ENCODE measurements at regions not wholly inside any gene's neighbourhood (a gene's known extent, or its start where the extent isn't known, plus 50 kb on each side); places are given as distances from the start of the nearest gene placed in this dataset.

GRCh38 chr15:38150794-38151193, 101.8 kb upstream of the SPRED1 start:
- Histone ChIP-seq H3K4me1 (no peaks in the 10 kb centered on the region), H3K4me3 (no peak overlapping the region), H3K27ac (no peak overlapping the region), H3K36me3 (no peaks in the 10 kb centered on the region), H3K9me3 (peaks cover 7 to 8% of the 10 kb centered on the region in 2 donors), H3K27me3 (no peaks in the 10 kb centered on the region)
- intact Hi-C loops (cut with DNase I): no loop called here
- no peak for TF ChIP-seq CTCF (IDR thresholded peaks at IDR 0.05)
- DNase-seq (ENCODE audit: low spot score in 2 of 2): no peak

GRCh38 chr15:38153781-38154180, 98.9 kb upstream of the SPRED1 start:
- Histone ChIP-seq H3K36me3 (no peaks in the 10 kb centered on the region), H3K4me1 (no peaks in the 10 kb centered on the region), H3K4me3 (no peak overlapping the region), H3K9me3 (peaks cover 8 to 17% of the 10 kb centered on the region in 2 donors), H3K27ac (no peak overlapping the region), H3K27me3 (no peaks in the 10 kb centered on the region)
- intact Hi-C loops (cut with DNase I): no loop called here
- no peak for DNase-seq (ENCODE audit: low spot score in 2 of 2)
- no peak for TF ChIP-seq CTCF (IDR thresholded peaks at IDR 0.05)

- H3K4me1 ChIP-seq: no peaks in the 10 kb centered on the region
- DNase-seq (ENCODE audit: low spot score in 2 of 2): no peak
- H3K27me3 ChIP-seq: no peaks in the 10 kb centered on the region
- no peaks in the 10 kb centered on the region for H3K36me3 ChIP-seq
- no peak overlapping the region for H3K4me3 ChIP-seq
- TF ChIP-seq CTCF (IDR thresholded peaks at IDR 0.05): no peak
- intact Hi-C loops (cut with DNase I): no loop called here
- H3K27ac ChIP-seq: no peak overlapping the region
- peaks cover 8 to 17% of the 10 kb centered on the region in 2 donors for H3K9me3 ChIP-seq
Observed at GRCh38 chr15:38154255-38154654, 98.4 kb upstream of the SPRED1 start.

GRCh38 chr15:38154837-38155236, 97.8 kb upstream of the SPRED1 start:
- intact Hi-C loops (cut with DNase I): no loop called here
- DNase-seq (ENCODE audit: low spot score in 2 of 2): no peak
- Histone ChIP-seq H3K4me1 (no peaks in the 10 kb centered on the region), H3K9me3 (peaks cover 8 to 17% of the 10 kb centered on the region in 2 donors), H3K36me3 (no peaks in the 10 kb centered on the region), H3K4me3 (no peak overlapping the region), H3K27me3 (no peaks in the 10 kb centered on the region), H3K27ac (no peak overlapping the region)
- TF ChIP-seq CTCF (IDR thresholded peaks at IDR 0.05): no peak

GRCh38 chr15:38163658-38164057, 89.0 kb upstream of the SPRED1 start:
- intact Hi-C loops (cut with DNase I): no loop called here
- Histone ChIP-seq H3K27me3 (no peaks in the 10 kb centered on the region), H3K9me3 (no peaks in the 10 kb centered on the region), H3K27ac (no peak overlapping the region), H3K36me3 (no peaks in the 10 kb centered on the region), H3K4me3 (no peak overlapping the region), H3K4me1 (peaks cover 0 to under 1% of the 10 kb centered on the region in 2 donors)
- no peak for TF ChIP-seq CTCF (IDR thresholded peaks at IDR 0.05)
- DNase-seq (ENCODE audit: low spot score in 2 of 2): no peak

GRCh38 chr15:38164061-38164460, 88.6 kb upstream of the SPRED1 start:
- Histone ChIP-seq H3K36me3 (no peaks in the 10 kb centered on the region), H3K4me1 (peaks cover 0 to 3% of the 10 kb centered on the region in 2 donors), H3K9me3 (no peaks in the 10 kb centered on the region), H3K27me3 (no peaks in the 10 kb centered on the region), H3K27ac (no peak overlapping the region), H3K4me3 (no peak overlapping the region)
- no peak for TF ChIP-seq CTCF (IDR thresholded peaks at IDR 0.05)
- DNase-seq (ENCODE audit: low spot score in 2 of 2): no peak
- intact Hi-C loops (cut with DNase I): no loop called here
